A673 (cell line): ENCODE measurements at regions not wholly inside any gene's neighbourhood (a gene's known extent, or its start where the extent isn't known, plus 50 kb on each side); places are given as distances from the start of the nearest gene placed in this dataset.
A peak's percentile ranks its signal among the peaks of the same experiment; 100 is the strongest.
"Not testable (repeated sequence)": the region's sequence is repeated elsewhere in the genome, so short reads cannot be mapped to it uniquely, and the experiment has no call there.

Experiments used
- BruUV-seq: library from RNA; stranded (reverse); fragments of 400-500 nt; replicated peaks from 2 replicates; lab custom pipeline; 2021; lab: Mats Ljungman, UMichigan
- CTCF ChIA-PET: fragments of 300-600 bp; sonication (Branson Sonifier 250); formaldehyde crosslinking; loops from one replicate; lab custom pipeline; 2022; ENCODE audit warnings: antibody characterized with exemption; lab: Charles Lee
- POLR2A ChIA-PET: fragments of 300-600 bp; sonication (Branson Sonifier 250); formaldehyde crosslinking; loops from one replicate; lab custom pipeline; 2022; ENCODE audit warnings: antibody characterized with exemption; ENCODE audit not compliant: low non-redundant PET; lab: Charles Lee
- DNase-seq: peaks from one replicate; pipeline ENCODE4 v3.0.0-alpha.2; 2015; ENCODE audit warnings: low spot score
- H3K27ac ChIP-seq: fragments of 200-600 bp; sonication (generic); 2 replicates; pipeline ENCODE4 v1.5.1; 2016; ENCODE audit warnings: mixed run types, low read depth, mild to moderate bottlenecking, mixed read lengths, antibody characterized with exemption, low read length; ENCODE audit not compliant: poor library complexity, severe bottlenecking
- H3K27me3 ChIP-seq: fragments of 200-600 bp; sonication (generic); replicated peaks from 2 replicates; pipeline ENCODE4 v1.6.1; 2017; ENCODE audit warnings: mixed run types, low read depth, mild to moderate bottlenecking, mixed read lengths, antibody characterized with exemption, low read length; ENCODE audit not compliant: insufficient read depth, poor library complexity
- H3K36me3 ChIP-seq: fragments of 200-600 bp; sonication (generic); 2 replicates; pipeline ENCODE4 v1.6.1; 2016; ENCODE audit warnings: mixed run types, mild to moderate bottlenecking, mixed read lengths, antibody characterized with exemption, low read length; ENCODE audit not compliant: insufficient read depth, poor library complexity, severe bottlenecking
- H3K4me1 ChIP-seq: fragments of 200-600 bp; sonication (generic); 2 replicates; pipeline ENCODE4 v1.6.1; 2017; ENCODE audit warnings: mixed run types, mild to moderate bottlenecking, mixed read lengths, antibody characterized with exemption, low read length; ENCODE audit not compliant: insufficient read depth, poor library complexity, severe bottlenecking
- H3K4me3 ChIP-seq: fragments of 200-600 bp; sonication (generic); 2 replicates; pipeline ENCODE4 v1.5.1; 2016; ENCODE audit warnings: low read depth, mixed run types, mild to moderate bottlenecking, mixed read lengths, low read length; ENCODE audit not compliant: poor library complexity, severe bottlenecking
- H3K9me3 ChIP-seq: fragments of 200-600 bp; sonication (generic); 2 replicates; pipeline ENCODE4 v1.6.1; 2016; ENCODE audit warnings: mixed run types, low read depth, mild to moderate bottlenecking, mixed read lengths, antibody characterized with exemption, low read length; ENCODE audit not compliant: poor library complexity, severe bottlenecking
- EZH2 ChIP-seq: fragments of 200-600 bp; sonication (generic); IDR thresholded peaks from 2 replicates; pipeline ENCODE4 v1.6.1; 2017; ENCODE audit warnings: borderline replicate concordance, low read depth, mild to moderate bottlenecking, mixed read lengths, antibody characterized with exemption, low read length; ENCODE audit not compliant: poor library complexity, severe bottlenecking
- intact Hi-C: fragments of 100-400 bp; cut with micrococcal nuclease; formaldehyde crosslinking; loops from one replicate; pipeline ENCODE4 v1.10.0; 2022; ENCODE audit not compliant: unreplicated experiment
- TF ChIP-seq, protein P1 (sequence below): fragments of 300-800, 200-600 bp; sonication (generic); conservative IDR thresholded peaks from 2 replicates; pipeline ENCODE4 v1.5.1; 2017; ENCODE audit warnings: low read depth, mild to moderate bottlenecking, antibody characterized with exemption, low read length, moderate library complexity, mixed read lengths

DNA sequence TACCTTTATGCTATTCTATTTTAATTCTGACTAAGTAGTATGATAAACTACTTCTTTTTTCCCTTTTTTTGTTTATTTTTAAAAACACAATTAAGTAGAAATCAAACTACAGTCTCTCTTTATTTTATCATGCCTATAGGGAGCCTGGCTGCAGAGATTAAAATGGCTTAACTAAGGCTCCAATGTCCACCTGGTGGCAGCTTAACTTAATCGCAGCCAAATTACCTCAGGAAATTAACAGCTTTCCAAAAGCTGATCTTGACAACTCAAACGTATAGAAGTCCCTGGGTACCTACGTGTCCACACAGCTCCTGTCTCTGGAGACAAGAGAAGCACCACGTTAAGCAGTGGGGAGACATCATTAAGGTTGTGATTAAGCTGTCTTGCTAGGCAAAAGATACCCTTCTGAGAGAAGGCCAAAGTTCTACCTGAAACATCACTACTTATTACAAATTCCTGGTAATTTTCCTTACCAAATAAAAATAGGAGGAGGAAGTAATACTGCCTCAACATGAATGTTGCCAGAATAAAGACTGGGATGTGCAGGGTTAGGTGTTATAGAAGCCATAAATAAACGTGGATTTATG is 63.2 kb upstream of the SNX19 start:
- peak; percentile 47 for DNase-seq
- H3K4me1 ChIP-seq, result no peaks in the 10 kb centered on the region
- no TSS peak for BruUV-seq
- intact Hi-C loops, result loop anchor here (2.0 kb wide), 1 partner anchor 57 kb away; no protein-coding TSS in a partner anchor
- H3K27me3 ChIP-seq, result peaks cover 33% of the 10 kb centered on the region
- TF ChIP-seq EZH2, result no peak
- TF ChIP-seq, protein P1, sequence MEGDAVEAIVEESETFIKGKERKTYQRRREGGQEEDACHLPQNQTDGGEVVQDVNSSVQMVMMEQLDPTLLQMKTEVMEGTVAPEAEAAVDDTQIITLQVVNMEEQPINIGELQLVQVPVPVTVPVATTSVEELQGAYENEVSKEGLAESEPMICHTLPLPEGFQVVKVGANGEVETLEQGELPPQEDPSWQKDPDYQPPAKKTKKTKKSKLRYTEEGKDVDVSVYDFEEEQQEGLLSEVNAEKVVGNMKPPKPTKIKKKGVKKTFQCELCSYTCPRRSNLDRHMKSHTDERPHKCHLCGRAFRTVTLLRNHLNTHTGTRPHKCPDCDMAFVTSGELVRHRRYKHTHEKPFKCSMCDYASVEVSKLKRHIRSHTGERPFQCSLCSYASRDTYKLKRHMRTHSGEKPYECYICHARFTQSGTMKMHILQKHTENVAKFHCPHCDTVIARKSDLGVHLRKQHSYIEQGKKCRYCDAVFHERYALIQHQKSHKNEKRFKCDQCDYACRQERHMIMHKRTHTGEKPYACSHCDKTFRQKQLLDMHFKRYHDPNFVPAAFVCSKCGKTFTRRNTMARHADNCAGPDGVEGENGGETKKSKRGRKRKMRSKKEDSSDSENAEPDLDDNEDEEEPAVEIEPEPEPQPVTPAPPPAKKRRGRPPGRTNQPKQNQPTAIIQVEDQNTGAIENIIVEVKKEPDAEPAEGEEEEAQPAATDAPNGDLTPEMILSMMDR, result peak; percentile 55
- CTCF ChIA-PET, result no interaction called here
- no peak overlapping the region for H3K4me3 ChIP-seq
- POLR2A ChIA-PET, result no interaction called here
- H3K9me3 ChIP-seq, result no peaks in the 10 kb centered on the region
- H3K27ac ChIP-seq, result no peak overlapping the region
- H3K36me3 ChIP-seq, result no peaks in the 10 kb centered on the region

DNA sequence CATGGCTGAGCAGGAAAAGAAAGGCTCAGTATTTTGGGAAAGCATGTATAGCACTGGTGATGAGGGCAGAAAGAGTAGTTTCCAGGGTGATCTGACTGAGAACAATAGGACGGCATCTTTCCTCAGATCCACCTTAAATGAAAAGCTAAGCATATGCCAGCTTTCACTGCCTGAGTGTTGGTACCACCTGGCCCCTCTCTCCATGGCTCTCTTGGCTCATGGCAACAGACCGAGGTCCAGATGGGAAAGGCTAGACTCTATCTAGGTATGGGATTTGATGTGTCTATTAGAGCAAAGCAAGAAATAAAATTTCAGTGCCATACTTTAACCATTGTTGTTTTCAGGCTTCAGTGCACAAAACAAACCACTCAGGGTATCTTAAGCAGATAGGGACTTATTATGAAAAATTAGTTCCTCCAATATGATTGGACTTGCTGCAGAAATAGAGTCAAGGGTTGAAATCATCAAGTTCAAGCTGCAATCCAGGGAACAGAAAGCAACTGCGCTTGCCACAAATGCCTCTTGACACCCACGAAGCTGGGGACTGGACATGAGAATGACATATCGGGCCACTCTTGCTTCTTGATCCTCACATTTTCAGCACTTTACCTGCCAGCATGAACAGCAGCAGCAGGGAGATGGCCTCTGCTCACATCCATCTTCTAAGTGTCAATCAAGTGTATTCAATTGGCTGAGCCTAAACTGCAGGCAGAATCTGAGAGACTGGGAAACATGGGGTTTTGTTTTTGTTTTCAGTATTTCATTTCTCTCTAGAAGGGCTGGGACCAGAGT is 64.0 kb upstream of the SNX19 start:
- H3K9me3 ChIP-seq, result no peaks in the 10 kb centered on the region
- peaks cover 26% of the 10 kb centered on the region for H3K27me3 ChIP-seq
- ChIA-PET CTCF (no interaction called here), POLR2A (no interaction called here)
- no TSS peak for BruUV-seq
- intact Hi-C loops, result no loop called here
- TF ChIP-seq, protein P1, result no peak
- no peak for DNase-seq
- no peaks in the 10 kb centered on the region for H3K36me3 ChIP-seq
- no peak overlapping the region for H3K27ac ChIP-seq
- H3K4me1 ChIP-seq, result no peaks in the 10 kb centered on the region
- H3K4me3 ChIP-seq, result no peak overlapping the region

DNA sequence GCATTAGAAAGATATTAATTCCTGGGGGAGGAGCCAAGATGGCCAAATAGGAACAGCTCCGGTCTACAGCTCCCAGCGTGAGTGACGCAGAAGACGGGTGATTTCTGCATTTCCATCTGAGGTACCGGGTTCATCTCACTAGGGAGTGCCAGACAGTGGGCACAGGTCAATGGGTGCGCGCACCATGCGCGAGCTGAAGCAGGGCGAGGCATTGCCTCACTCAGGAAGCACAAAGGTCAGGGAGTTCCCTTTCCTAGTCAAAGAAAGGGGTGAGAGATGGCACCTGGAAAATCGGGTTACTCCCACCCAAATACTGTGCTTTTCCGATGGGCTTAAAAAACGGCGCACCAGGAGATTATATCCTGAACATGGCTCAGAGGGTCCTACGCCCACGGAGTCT is 68.0 kb upstream of the SNX19 start:
- H3K4me3 ChIP-seq, BruUV-seq, intact Hi-C loops, POLR2A ChIA-PET, H3K27me3 ChIP-seq, DNase-seq, H3K36me3 ChIP-seq, CTCF ChIA-PET, H3K4me1 ChIP-seq, H3K27ac ChIP-seq, H3K9me3 ChIP-seq: not testable (repeated sequence)
